ENCODE measurements at regions not wholly inside any gene's neighbourhood (a gene's known extent, or its start where the extent isn't known, plus 50 kb on each side); places are given as distances from the start of the nearest gene placed in this dataset.

DNA sequence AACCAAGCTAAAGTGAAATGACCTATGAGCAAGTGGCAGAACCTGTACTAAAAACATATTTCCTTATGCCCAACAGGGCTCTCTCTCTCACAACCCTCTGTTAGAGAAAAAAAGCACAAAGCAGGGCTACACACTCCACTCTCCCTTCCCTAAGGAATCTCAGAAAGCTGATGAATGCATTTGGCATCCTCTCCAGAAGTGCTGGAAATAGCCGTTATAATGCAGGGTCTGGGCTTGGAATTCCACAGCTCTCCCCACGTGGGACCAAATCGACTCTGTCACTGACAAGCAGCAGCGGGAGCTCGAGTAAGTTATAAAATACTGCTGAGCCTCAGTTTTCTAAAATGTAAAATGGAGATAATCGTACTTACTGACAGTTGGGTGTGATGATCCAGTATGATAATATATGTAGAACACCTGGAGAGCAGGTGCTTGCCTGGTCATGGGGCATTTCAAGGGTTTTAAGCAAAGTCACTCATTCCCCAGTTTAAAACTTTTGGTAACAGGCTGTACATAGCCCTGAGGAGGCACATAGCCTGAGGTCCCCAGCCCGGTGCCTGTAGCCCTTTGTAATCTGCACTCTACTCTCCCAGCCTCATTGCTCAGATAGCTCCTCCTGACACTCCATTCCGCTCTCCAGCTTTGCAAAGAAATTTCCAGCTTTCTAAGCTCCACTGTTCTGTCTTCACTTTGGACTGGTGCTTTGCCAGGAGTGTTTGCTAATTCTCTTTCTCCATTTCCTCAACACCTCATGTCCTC lies 175.6 kb upstream of the DAB1 start:
- H3K4me1 ChIP-seq (ENCODE audit: insufficient read depth, low read length): peaks cover 2% of the 10 kb centered on the region; the same call in 1 of the 2 replicates
- H3K4me3 ChIP-seq (ENCODE audit: low read depth in 1 of 2, low read length in 2 of 2): no peak overlapping the region
- no peak for DNase-seq
- H3K9me3 ChIP-seq (ENCODE audit: insufficient read depth, low read length, severe bottlenecking): no peaks in the 10 kb centered on the region
- no peaks in the 10 kb centered on the region for H4K20me1 ChIP-seq (ENCODE audit: insufficient read depth, low read length)
- H3K9ac ChIP-seq (ENCODE audit: low read depth, low read length): no peak overlapping the region
- ATAC-seq (ENCODE audit: insufficient read depth, low read depth): no peak
- H3K79me2 ChIP-seq (ENCODE audit: insufficient read depth, low read length): no peaks in the 10 kb centered on the region
- H3K4me2 ChIP-seq (ENCODE audit: insufficient read depth, low read length): no peak overlapping the region
- no peak overlapping the region for H3K27ac ChIP-seq (ENCODE audit: low read length)
- no peak for TF ChIP-seq CTCF (IDR thresholded peaks at IDR 0.05; ENCODE audit: borderline replicate concordance, extremely low read depth, low read length, poor library complexity, severe bottlenecking)
- TF ChIP-seq EZH2 (IDR thresholded peaks at IDR 0.05; ENCODE audit: borderline replicate concordance, low read depth, low read length, severe bottlenecking): no peak
- peaks cover 5% of the 10 kb centered on the region for H3K27me3 ChIP-seq (ENCODE audit: insufficient read depth, low read length, poor library complexity)
- H3K36me3 ChIP-seq (ENCODE audit: insufficient read depth, low read length): no peaks in the 10 kb centered on the region
- no peak overlapping the region for H2AFZ ChIP-seq (ENCODE audit: low read depth, low read length)

- no peak for TF ChIP-seq CTCF (IDR thresholded peaks at IDR 0.05; ENCODE audit: borderline replicate concordance, extremely low read depth, low read length, poor library complexity, severe bottlenecking)
- no peak for TF ChIP-seq EZH2 (IDR thresholded peaks at IDR 0.05; ENCODE audit: borderline replicate concordance, low read depth, low read length, severe bottlenecking)
- Histone ChIP-seq H3K4me2 (ENCODE audit: insufficient read depth, low read length) (no peak overlapping the region), H3K4me1 (ENCODE audit: insufficient read depth, low read length) (no peaks in the 10 kb centered on the region), H3K4me3 (ENCODE audit: low read depth in 1 of 2, low read length in 2 of 2) (no peak overlapping the region), H3K36me3 (ENCODE audit: insufficient read depth, low read length) (no peaks in the 10 kb centered on the region), H4K20me1 (ENCODE audit: insufficient read depth, low read length) (no peaks in the 10 kb centered on the region), H3K9ac (ENCODE audit: low read depth, low read length) (no peak overlapping the region), H3K79me2 (ENCODE audit: insufficient read depth, low read length) (no peaks in the 10 kb centered on the region), H2AFZ (ENCODE audit: low read depth, low read length) (no peak overlapping the region), H3K27me3 (ENCODE audit: insufficient read depth, low read length, poor library complexity) (no peaks in the 10 kb centered on the region), H3K9me3 (ENCODE audit: insufficient read depth, low read length, severe bottlenecking) (no peaks in the 10 kb centered on the region), H3K27ac (ENCODE audit: low read length) (no peak overlapping the region)
- DNase-seq (no peak), ATAC-seq (ENCODE audit: insufficient read depth, low read depth) (no peak)
These were observed 173.2 kb upstream of the DAB1 start for GRCh38 chr1:57597036-57597435.

GRCh38 chr1:57594002-57594401 lies 170.1 kb upstream of the DAB1 start:
- Histone ChIP-seq H3K9me3 (ENCODE audit: insufficient read depth, low read length, severe bottlenecking) (no peaks in the 10 kb centered on the region), H3K4me2 (ENCODE audit: insufficient read depth, low read length) (no peak overlapping the region), H3K27me3 (ENCODE audit: insufficient read depth, low read length, poor library complexity) (no peaks in the 10 kb centered on the region), H3K79me2 (ENCODE audit: insufficient read depth, low read length) (no peaks in the 10 kb centered on the region), H4K20me1 (ENCODE audit: insufficient read depth, low read length) (no peaks in the 10 kb centered on the region), H3K27ac (ENCODE audit: low read length) (no peak overlapping the region), H3K4me3 (ENCODE audit: low read depth in 1 of 2, low read length in 2 of 2) (no peak overlapping the region), H3K4me1 (ENCODE audit: insufficient read depth, low read length) (no peaks in the 10 kb centered on the region), H3K36me3 (ENCODE audit: insufficient read depth, low read length) (no peaks in the 10 kb centered on the region), H3K9ac (ENCODE audit: low read depth, low read length) (no peak overlapping the region), H2AFZ (ENCODE audit: low read depth, low read length) (no peak overlapping the region)
- ATAC-seq (ENCODE audit: insufficient read depth, low read depth) (no peak), DNase-seq (no peak)
- no peak for TF ChIP-seq EZH2 (IDR thresholded peaks at IDR 0.05; ENCODE audit: borderline replicate concordance, low read depth, low read length, severe bottlenecking)

GRCh38 chr1:57591842-57592241 lies 168.0 kb upstream of the DAB1 start:
- TF ChIP-seq CTCF (IDR thresholded peaks at IDR 0.05; ENCODE audit: borderline replicate concordance, extremely low read depth, low read length, poor library complexity, severe bottlenecking) (no peak), EZH2 (IDR thresholded peaks at IDR 0.05; ENCODE audit: borderline replicate concordance, low read depth, low read length, severe bottlenecking) (no peak)
- Histone ChIP-seq H3K27me3 (ENCODE audit: insufficient read depth, low read length, poor library complexity) (no peaks in the 10 kb centered on the region), H4K20me1 (ENCODE audit: insufficient read depth, low read length) (no peaks in the 10 kb centered on the region), H3K9me3 (ENCODE audit: insufficient read depth, low read length, severe bottlenecking) (no peaks in the 10 kb centered on the region), H3K4me3 (ENCODE audit: low read depth in 1 of 2, low read length in 2 of 2) (no peak overlapping the region), H3K9ac (ENCODE audit: low read depth, low read length) (no peak overlapping the region), H3K36me3 (ENCODE audit: insufficient read depth, low read length) (no peaks in the 10 kb centered on the region), H2AFZ (ENCODE audit: low read depth, low read length) (no peak overlapping the region), H3K27ac (ENCODE audit: low read length) (no peak overlapping the region), H3K4me2 (ENCODE audit: insufficient read depth, low read length) (no peak overlapping the region), H3K4me1 (ENCODE audit: insufficient read depth, low read length) (no peaks in the 10 kb centered on the region), H3K79me2 (ENCODE audit: insufficient read depth, low read length) (no peaks in the 10 kb centered on the region)
- no peak for DNase-seq
- no peak for ATAC-seq (ENCODE audit: insufficient read depth, low read depth)

Data from DND-41 (cell line).